ENCODE measurements at regions not wholly inside any gene's neighbourhood (a gene's known extent, or its start where the extent isn't known, plus 50 kb on each side); places are given as distances from the start of the nearest gene placed in this dataset.
"Not testable (repeated sequence)": the region's sequence is repeated elsewhere in the genome, so short reads cannot be mapped to it uniquely, and the experiment has no call there.

DNA sequence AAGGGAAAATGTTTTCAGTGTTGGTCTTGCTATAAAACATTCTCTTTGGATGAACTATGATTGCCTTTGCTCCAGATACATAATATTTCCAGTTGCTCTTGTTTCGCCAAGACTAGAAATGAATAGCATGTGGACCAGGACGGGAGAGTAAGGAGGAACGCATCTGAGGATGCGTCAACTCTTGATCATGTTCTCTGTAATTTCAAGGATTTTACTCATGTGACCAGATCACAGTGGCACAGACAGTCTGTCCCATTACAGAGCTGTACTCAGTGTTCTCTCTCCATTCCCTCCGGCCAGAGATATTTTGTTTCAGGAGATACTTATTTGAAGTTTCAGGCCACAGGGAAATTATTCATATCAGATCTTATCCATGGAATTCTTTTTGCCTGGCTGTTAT lies 266.6 kb downstream of the MID1IP1 start:
- TF ChIP-seq, protein P1, sequence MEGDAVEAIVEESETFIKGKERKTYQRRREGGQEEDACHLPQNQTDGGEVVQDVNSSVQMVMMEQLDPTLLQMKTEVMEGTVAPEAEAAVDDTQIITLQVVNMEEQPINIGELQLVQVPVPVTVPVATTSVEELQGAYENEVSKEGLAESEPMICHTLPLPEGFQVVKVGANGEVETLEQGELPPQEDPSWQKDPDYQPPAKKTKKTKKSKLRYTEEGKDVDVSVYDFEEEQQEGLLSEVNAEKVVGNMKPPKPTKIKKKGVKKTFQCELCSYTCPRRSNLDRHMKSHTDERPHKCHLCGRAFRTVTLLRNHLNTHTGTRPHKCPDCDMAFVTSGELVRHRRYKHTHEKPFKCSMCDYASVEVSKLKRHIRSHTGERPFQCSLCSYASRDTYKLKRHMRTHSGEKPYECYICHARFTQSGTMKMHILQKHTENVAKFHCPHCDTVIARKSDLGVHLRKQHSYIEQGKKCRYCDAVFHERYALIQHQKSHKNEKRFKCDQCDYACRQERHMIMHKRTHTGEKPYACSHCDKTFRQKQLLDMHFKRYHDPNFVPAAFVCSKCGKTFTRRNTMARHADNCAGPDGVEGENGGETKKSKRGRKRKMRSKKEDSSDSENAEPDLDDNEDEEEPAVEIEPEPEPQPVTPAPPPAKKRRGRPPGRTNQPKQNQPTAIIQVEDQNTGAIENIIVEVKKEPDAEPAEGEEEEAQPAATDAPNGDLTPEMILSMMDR (IDR thresholded peaks at IDR 0.05; ENCODE audit: low read depth, low read length), result no peak
- DNase-seq (ENCODE audit: extremely low read depth, low read depth), result no peak

DNA sequence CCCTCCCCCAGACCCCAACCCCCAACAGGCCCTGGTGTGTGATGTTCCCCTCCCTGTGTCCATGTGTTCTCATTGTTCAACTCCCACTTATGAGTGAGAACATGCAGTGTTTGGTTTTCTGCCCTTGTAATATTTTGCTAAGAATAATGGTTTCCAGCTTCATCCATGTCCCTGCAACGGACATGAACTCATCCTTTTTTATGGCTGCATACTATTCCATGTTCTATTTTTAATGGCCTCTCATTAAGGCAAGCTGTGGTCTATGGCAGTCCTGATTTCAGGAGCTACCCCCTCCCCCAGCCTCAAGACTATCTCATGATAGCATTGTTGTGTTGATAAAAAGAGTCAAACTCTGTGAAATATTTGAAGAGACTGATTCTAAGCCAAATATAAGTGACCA lies 267.4 kb downstream of the MID1IP1 start:
- DNase-seq (ENCODE audit: extremely low read depth, low read depth), result not testable (repeated sequence)

DNA sequence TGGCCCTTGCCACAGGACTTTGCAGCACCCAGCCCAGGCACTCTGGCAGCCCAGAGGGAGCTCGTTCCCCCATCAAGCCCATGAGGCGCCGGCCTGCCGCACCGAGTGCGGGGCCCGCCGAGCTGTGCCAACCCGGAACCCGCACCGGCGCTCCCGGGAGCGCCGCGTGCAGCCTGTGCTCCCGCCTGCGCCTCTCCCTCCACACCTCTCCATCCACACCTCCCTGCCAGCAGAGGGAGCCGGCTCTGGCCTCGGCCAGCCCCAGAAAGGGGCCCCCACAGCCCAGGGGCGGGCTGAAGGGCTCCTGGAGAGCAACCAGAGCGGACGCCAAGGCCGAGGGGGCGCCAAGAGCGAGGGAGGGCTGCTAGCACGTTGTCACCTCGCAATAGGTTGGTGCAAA lies 268.8 kb downstream of the MID1IP1 start:
- TF ChIP-seq, protein P1 (IDR thresholded peaks at IDR 0.05; ENCODE audit: low read depth, low read length), result no peak
- no peak for DNase-seq (ENCODE audit: extremely low read depth, low read depth)

DNA sequence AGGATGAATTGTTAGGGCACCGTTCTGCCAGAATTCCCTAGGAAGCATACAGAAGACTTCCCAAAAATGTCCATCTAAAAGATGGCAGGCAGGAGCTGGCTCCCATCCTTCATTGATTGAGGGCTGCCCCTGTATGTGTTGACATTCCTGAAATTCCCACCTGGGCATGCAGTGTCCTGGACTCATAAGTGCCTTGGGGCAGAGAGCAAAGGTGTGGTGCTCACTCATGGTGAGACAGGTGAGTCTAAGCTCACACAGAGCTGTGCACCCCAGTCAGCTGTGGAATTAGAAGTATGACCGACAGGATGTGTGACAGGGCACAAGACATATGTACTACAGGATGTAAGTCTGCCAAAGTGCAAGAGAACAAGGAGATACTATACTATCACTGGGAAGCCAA lies 271.9 kb downstream of the MID1IP1 start:
- DNase-seq (ENCODE audit: extremely low read depth, low read depth), result no peak
- TF ChIP-seq, protein P1 (IDR thresholded peaks at IDR 0.05; ENCODE audit: low read depth, low read length), result no peak

DNA sequence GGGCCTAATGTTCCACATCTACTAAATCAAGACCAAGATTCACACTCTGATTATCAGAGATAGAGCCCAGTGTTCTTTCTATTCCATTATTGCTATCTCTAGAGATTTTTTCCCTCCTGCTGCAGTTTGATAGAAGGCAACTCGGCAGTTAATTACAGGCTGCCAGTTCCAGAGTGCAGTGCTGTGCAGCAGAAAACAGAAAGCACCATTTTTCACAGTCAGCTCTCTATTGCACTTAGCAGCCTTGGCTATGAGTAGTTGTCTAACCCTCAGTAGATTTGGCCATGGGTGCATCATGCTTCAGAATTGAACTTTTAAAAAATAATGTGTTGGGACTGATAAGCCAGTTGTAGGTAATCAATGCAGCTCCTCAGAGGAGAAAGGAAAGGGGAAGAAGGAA lies 295.3 kb downstream of the MID1IP1 start:
- TF ChIP-seq, protein P1 (IDR thresholded peaks at IDR 0.05; ENCODE audit: low read depth, low read length), result no peak
- no peak for DNase-seq (ENCODE audit: extremely low read depth, low read depth)

DNA sequence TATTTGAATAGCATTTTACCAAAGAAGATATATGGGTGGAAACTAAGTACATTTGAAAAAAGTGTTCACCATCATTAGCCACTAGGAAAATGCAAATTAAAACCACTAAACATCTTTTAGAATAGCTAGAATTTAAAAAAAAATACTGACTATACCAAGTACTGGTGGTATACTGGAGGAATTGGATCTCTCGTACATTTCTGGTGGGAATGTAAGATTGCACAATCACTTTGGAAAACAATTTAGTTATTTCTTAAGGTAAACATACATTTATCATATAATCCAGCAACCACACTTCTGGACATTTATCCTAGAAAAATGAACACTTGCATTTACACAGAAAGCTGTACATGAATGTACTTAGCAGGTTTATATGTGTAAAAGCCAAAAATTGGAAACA lies 303.5 kb downstream of the MID1IP1 start:
- no peak for DNase-seq (ENCODE audit: extremely low read depth, low read depth)
- TF ChIP-seq, protein P1 (IDR thresholded peaks at IDR 0.05; ENCODE audit: low read depth, low read length), result no peak

DNA sequence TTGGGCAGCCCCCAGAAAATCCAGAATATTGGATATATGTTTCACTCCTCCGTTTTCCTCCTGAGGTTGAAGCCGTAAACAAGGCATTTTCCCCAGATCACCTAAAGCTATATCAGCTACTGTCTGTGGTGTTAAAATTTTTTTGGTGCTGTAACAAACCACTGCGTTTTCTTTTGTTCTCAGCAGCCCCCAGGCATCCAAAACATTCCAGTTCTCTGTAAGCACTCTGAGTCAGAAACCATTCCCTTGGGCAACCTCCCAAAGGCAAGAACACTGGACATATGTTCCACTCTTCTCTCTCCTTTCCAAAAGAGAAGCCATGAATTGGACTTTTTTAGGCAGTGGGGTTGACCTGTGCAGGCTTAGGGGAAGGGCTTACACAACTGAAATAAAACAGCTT lies 310.9 kb downstream of the MID1IP1 start:
- no peak for DNase-seq (ENCODE audit: extremely low read depth, low read depth)
- TF ChIP-seq, protein P1 (IDR thresholded peaks at IDR 0.05; ENCODE audit: low read depth, low read length), result no peak

DNA sequence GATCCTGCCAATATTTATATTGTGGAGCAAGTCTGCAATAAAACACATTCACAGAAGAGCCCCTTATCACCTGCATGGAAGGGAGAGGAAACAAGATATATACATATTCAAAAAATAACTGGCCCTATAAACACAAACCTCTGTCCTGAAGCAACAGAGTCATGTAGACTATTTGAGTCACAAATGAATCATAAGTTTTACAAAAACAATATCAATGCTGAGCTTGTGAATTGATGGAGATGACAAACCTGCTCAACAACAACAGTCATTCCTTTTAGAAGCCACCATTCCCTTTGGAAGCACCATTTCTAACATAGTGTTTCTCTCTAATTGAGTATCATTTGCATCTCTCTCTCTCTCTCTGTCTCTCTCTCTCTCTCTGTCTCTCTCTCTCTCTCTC lies 313.9 kb downstream of the MID1IP1 start:
- DNase-seq (ENCODE audit: extremely low read depth, low read depth), result no peak
- TF ChIP-seq, protein P1 (IDR thresholded peaks at IDR 0.05; ENCODE audit: low read depth, low read length), result no peak

All from AG09319 (cell line).